Ascending aorta (tissue), 2 donors: ENCODE measurements at regions not wholly inside any gene's neighbourhood (a gene's known extent, or its start where the extent isn't known, plus 50 kb on each side); places are given as distances from the start of the nearest gene placed in this dataset.

Experiments used
- DNase-seq, 2 donors: peaks; one replicate each; pipeline ENCODE4 v3.0.0-alpha.2; 2019; ENCODE audit warnings: low spot score in 2 of 2
- H3K27ac ChIP-seq, 2 donors: fragments of 200-600 bp; sonication (generic); one replicate each; pipeline ENCODE4 v1.5.1; 2016 to 2017; ENCODE audit warnings: mild to moderate bottlenecking in 1 of 2
- H3K27me3 ChIP-seq: fragments of 200-600 bp; sonication (generic); one replicate; pipeline ENCODE4 v1.5.1; 2017
- H3K36me3 ChIP-seq, 2 donors: fragments of 200-600 bp; sonication (generic); one replicate each; pipeline ENCODE4 v1.5.1; 2016
- H3K4me1 ChIP-seq, 2 donors: fragments of 200-600 bp; sonication (generic); one replicate each; pipeline ENCODE4 v1.5.1; 2016 to 2017; ENCODE audit warnings: mild to moderate bottlenecking in 1 of 2
- H3K4me3 ChIP-seq, 2 donors: fragments of 200-600 bp; sonication (generic); one replicate each; pipeline ENCODE4 v1.5.1; 2016 to 2017; ENCODE audit warnings: mild to moderate bottlenecking in 1 of 2
- H3K9me3 ChIP-seq, 2 donors: fragments of 200-600 bp; sonication (generic); one replicate each; pipeline ENCODE4 v1.5.1; 2016
- CTCF ChIP-seq, 3 experiments: fragments of 200-600 bp in 2 of 3; fragments of 450-650 bp in 1 of 3; sonication (generic) in 2 of 3; IDR thresholded peaks; one replicate each; pipeline ENCODE4 v1.5.1; 2016 to 2019; ENCODE audit warnings: antibody characterized with exemption in 3 of 3, mild to moderate bottlenecking in 1 of 3, moderate library complexity in 1 of 3
- intact Hi-C: fragments of 100-400 bp; cut with DNase I; formaldehyde crosslinking; loops from one replicate; pipeline ENCODE4 v1.15.1; 2023

GRCh38 chr18:55833543-55833942 is 245.6 kb upstream of the TCF4 start:
- no peak for TF ChIP-seq CTCF (IDR thresholded peaks at IDR 0.05)
- no peak overlapping the region for H3K27ac ChIP-seq
- H3K4me1 ChIP-seq, result peaks cover 0 to 2% of the 10 kb centered on the region in 2 donors
- intact Hi-C loops, result no loop called here
- DNase-seq, result no peak
- H3K27me3 ChIP-seq, result no peaks in the 10 kb centered on the region
- no peaks in the 10 kb centered on the region for H3K9me3 ChIP-seq
- no peaks in the 10 kb centered on the region for H3K36me3 ChIP-seq
- H3K4me3 ChIP-seq, result no peak overlapping the region

- no peaks in the 10 kb centered on the region for H3K27me3 ChIP-seq
- intact Hi-C loops, result no loop called here
- H3K9me3 ChIP-seq, result no peaks in the 10 kb centered on the region
- H3K4me1 ChIP-seq, result no peaks in the 10 kb centered on the region
- no peak for DNase-seq
- no peak for TF ChIP-seq CTCF (IDR thresholded peaks at IDR 0.05)
- no peaks in the 10 kb centered on the region for H3K36me3 ChIP-seq
- no peak overlapping the region for H3K4me3 ChIP-seq
- H3K27ac ChIP-seq, result no peak overlapping the region
Observed at GRCh38 chr18:55830544-55830943, 242.6 kb upstream of the TCF4 start.

- TF ChIP-seq CTCF (IDR thresholded peaks at IDR 0.05), result no peak
- no peaks in the 10 kb centered on the region for H3K4me1 ChIP-seq
- no peaks in the 10 kb centered on the region for H3K36me3 ChIP-seq
- H3K9me3 ChIP-seq, result no peaks in the 10 kb centered on the region
- H3K27ac ChIP-seq, result no peak overlapping the region
- intact Hi-C loops, result no loop called here
- no peak for DNase-seq
- H3K4me3 ChIP-seq, result no peak overlapping the region
- H3K27me3 ChIP-seq, result no peaks in the 10 kb centered on the region
Observed at GRCh38 chr18:55821219-55821618, 233.2 kb upstream of the TCF4 start.

- no peaks in the 10 kb centered on the region for H3K9me3 ChIP-seq
- DNase-seq, result no peak
- intact Hi-C loops, result no loop called here
- H3K27me3 ChIP-seq, result no peaks in the 10 kb centered on the region
- no peak overlapping the region for H3K4me3 ChIP-seq
- H3K36me3 ChIP-seq, result no peaks in the 10 kb centered on the region
- H3K27ac ChIP-seq, result no peak overlapping the region
- no peak for TF ChIP-seq CTCF (IDR thresholded peaks at IDR 0.05)
- no peaks in the 10 kb centered on the region for H3K4me1 ChIP-seq
Observed at GRCh38 chr18:55819448-55819847, 231.5 kb upstream of the TCF4 start.

GRCh38 chr18:55818284-55818683 is 230.3 kb upstream of the TCF4 start:
- no peaks in the 10 kb centered on the region for H3K9me3 ChIP-seq
- H3K4me1 ChIP-seq, result no peaks in the 10 kb centered on the region
- TF ChIP-seq CTCF (IDR thresholded peaks at IDR 0.05), result no peak
- H3K27me3 ChIP-seq, result no peaks in the 10 kb centered on the region
- DNase-seq, result no peak
- intact Hi-C loops, result no loop called here
- no peaks in the 10 kb centered on the region for H3K36me3 ChIP-seq
- no peak overlapping the region for H3K4me3 ChIP-seq
- no peak overlapping the region for H3K27ac ChIP-seq

- H3K27me3 ChIP-seq, result no peaks in the 10 kb centered on the region
Observed at GRCh38 chr18:55811925-55812324, 223.9 kb upstream of the TCF4 start.

More at GRCh38 chr18:55811925-55812324, 223.9 kb upstream of the TCF4 start:
- Histone ChIP-seq H3K9me3 (no peaks in the 10 kb centered on the region), H3K27ac (no peak overlapping the region), H3K36me3 (no peaks in the 10 kb centered on the region), H3K4me3 (no peak overlapping the region), H3K4me1 (no peaks in the 10 kb centered on the region)
- no peak for TF ChIP-seq CTCF (IDR thresholded peaks at IDR 0.05)
- intact Hi-C loops, result no loop called here
- DNase-seq, result no peak
